Calu3 (cell line): ENCODE measurements at regions not wholly inside any gene's neighbourhood (a gene's known extent, or its start where the extent isn't known, plus 50 kb on each side); places are given as distances from the start of the nearest gene placed in this dataset.

Source experiments
- BruUV-seq: library from RNA; stranded (reverse); fragments of 400-500 nt; replicated peaks from 2 replicates; lab custom pipeline; 2021; lab: Mats Ljungman, UMichigan
- CTCF ChIA-PET: fragments of 300-600 bp; sonication (Branson Sonifier 250); formaldehyde crosslinking; loops from one replicate; lab custom pipeline; 2022; ENCODE audit warnings: antibody characterized with exemption; lab: Charles Lee
- DNase-seq: peaks from one replicate; pipeline ENCODE4 v3.0.0; 2022
- H3K27ac Mint-ChIP-seq: one replicate; pipeline ENCODE4 v1.8.0; 2022; ENCODE audit warnings: mixed read lengths; ENCODE audit not compliant: unreplicated experiment
- H3K27me3 Mint-ChIP-seq: one replicate; pipeline ENCODE4 v1.8.0; 2022; ENCODE audit warnings: mixed read lengths; ENCODE audit not compliant: unreplicated experiment
- H3K36me3 Mint-ChIP-seq: one replicate; pipeline ENCODE4 v1.8.0; 2022; ENCODE audit warnings: mild to moderate bottlenecking, moderate library complexity, mixed read lengths; ENCODE audit not compliant: insufficient read depth, unreplicated experiment
- H3K4me1 Mint-ChIP-seq: one replicate; pipeline ENCODE4 v1.8.0; 2022; ENCODE audit warnings: mild to moderate bottlenecking, low read depth, mixed read lengths; ENCODE audit not compliant: unreplicated experiment
- H3K4me3 Mint-ChIP-seq: one replicate; pipeline ENCODE4 v1.8.0; 2022; ENCODE audit warnings: mild to moderate bottlenecking, low read depth, moderate library complexity, mixed read lengths; ENCODE audit not compliant: unreplicated experiment
- H3K9me3 Mint-ChIP-seq: one replicate; pipeline ENCODE4 v1.8.0; 2022; ENCODE audit warnings: low read depth, mixed read lengths; ENCODE audit not compliant: unreplicated experiment
- intact Hi-C: fragments of 100-400 bp; cut with micrococcal nuclease; formaldehyde crosslinking; loops from one replicate; pipeline ENCODE4 v1.10.0; 2022; ENCODE audit not compliant: unreplicated experiment
- TF ChIP-seq, protein P1 (sequence below): fragments of 200-600 bp; IDR thresholded peaks from one replicate; pipeline ENCODE4 v1.8.0; 2022; ENCODE audit warnings: antibody characterized with exemption; ENCODE audit not compliant: unreplicated experiment

DNA sequence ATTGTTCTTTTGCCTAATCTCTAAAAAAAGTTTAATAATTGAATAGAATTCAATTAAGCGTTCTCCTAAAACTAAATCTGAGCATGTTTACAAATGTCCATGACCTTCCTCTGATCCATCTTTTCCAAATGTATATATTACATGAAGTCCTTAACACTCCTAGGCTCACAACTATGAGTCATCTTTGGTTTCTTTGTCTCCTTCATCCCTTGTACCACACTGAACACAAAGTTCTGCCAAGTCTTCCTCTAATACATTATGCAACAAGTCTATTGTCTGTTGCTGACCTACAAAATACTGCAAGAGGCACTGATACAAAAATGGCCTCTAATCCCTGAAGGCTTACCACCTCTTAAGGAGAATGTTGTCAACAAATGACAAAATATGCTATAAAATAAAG, 550.2 kb downstream of the PYDC2 start:
- Mint-ChIP-seq H3K9me3 (peaks cover 4% of the 10 kb centered on the region), H3K27ac (no peak overlapping the region), H3K4me3 (no peak overlapping the region), H3K27me3 (no peaks in the 10 kb centered on the region), H3K4me1 (no peaks in the 10 kb centered on the region), H3K36me3 (no peaks in the 10 kb centered on the region)
- no peak for DNase-seq
- CTCF ChIA-PET = no interaction called here
- TF ChIP-seq, protein P1, sequence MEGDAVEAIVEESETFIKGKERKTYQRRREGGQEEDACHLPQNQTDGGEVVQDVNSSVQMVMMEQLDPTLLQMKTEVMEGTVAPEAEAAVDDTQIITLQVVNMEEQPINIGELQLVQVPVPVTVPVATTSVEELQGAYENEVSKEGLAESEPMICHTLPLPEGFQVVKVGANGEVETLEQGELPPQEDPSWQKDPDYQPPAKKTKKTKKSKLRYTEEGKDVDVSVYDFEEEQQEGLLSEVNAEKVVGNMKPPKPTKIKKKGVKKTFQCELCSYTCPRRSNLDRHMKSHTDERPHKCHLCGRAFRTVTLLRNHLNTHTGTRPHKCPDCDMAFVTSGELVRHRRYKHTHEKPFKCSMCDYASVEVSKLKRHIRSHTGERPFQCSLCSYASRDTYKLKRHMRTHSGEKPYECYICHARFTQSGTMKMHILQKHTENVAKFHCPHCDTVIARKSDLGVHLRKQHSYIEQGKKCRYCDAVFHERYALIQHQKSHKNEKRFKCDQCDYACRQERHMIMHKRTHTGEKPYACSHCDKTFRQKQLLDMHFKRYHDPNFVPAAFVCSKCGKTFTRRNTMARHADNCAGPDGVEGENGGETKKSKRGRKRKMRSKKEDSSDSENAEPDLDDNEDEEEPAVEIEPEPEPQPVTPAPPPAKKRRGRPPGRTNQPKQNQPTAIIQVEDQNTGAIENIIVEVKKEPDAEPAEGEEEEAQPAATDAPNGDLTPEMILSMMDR = no peak
- intact Hi-C loops = no loop called here
- BruUV-seq = no TSS peak

DNA sequence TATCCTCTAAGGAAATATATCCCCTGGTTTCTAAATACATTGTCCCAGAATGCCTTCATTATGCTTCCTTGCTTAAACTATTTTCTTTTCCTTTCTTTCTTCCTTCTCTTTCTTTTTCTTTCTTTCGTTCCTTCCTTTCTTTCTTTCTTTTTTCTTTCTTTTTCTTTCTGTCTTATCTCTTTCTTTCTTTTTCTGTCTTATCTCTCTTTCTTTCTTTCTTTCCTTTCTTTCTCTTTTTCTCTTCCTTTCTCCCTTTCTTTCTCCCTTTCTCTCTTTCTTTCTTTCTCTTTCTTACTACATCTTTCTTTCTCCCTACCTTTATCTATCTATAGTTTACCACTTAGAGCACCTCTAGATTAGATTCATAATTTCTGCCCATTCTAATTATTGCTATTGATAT, 552.1 kb downstream of the PYDC2 start:
- intact Hi-C loops = no loop called here
- Mint-ChIP-seq H3K27me3 (no peaks in the 10 kb centered on the region), H3K36me3 (no peaks in the 10 kb centered on the region), H3K4me1 (no peaks in the 10 kb centered on the region), H3K27ac (no peak overlapping the region), H3K9me3 (peaks cover 4% of the 10 kb centered on the region), H3K4me3 (no peak overlapping the region)
- no TSS peak for BruUV-seq
- TF ChIP-seq, protein P1 = no peak
- CTCF ChIA-PET = no interaction called here
- no peak for DNase-seq

DNA sequence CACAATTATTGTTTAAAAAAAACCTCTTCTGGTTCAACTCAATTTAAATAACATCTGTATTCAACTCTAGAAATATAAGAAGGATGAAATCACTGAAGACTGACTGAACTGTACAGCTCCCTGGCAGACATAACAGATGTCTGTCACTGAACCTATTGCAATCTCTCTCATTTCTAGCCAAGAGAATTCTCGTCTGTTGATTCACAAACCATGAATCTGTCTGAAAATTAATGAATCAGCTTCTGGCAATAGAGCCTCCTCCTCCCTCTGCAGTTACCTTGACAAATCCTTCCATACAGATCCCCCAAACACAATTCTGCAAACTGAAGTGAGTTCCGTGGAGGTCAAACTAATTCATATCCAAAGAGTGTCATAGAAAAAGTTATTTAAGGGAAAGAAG, 561.4 kb downstream of the PYDC2 start:
- Mint-ChIP-seq H3K27ac (no peak overlapping the region), H3K4me3 (no peak overlapping the region), H3K4me1 (no peaks in the 10 kb centered on the region), H3K27me3 (no peaks in the 10 kb centered on the region), H3K36me3 (no peaks in the 10 kb centered on the region), H3K9me3 (no peaks in the 10 kb centered on the region)
- CTCF ChIA-PET = interaction anchor here (0.6 to 0.7 kb wide), 2 partner anchors 55 to 873 kb away, joined by 4 to 5 read pairs; no protein-coding TSS in a partner anchor
- intact Hi-C loops = no loop called here
- no peak for DNase-seq
- TF ChIP-seq, protein P1 = no peak
- no TSS peak for BruUV-seq

DNA sequence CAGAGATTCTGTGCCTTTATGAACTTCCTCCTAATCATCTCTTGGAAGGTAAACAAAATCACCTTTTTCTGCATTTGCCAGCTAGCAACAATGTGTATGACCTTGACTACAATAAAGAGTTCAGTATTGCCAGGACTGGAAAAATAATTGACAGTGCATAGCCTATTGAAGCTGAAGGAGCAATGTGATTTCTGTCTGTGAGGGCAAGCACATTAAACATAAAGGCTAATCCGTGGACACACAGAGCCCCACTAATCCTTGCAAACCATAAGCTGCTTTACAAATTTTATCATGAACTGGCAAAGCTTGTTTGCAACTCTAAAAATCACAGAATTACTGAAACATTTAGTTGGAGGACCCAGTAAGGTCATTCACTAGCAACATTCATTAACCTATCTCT, 563.8 kb downstream of the PYDC2 start:
- H3K36me3 Mint-ChIP-seq = no peaks in the 10 kb centered on the region
- CTCF ChIA-PET = no interaction called here
- TF ChIP-seq, protein P1 = no peak
- BruUV-seq = no TSS peak
- H3K9me3 Mint-ChIP-seq = no peaks in the 10 kb centered on the region
- no peak for DNase-seq
- intact Hi-C loops = no loop called here
- H3K27me3 Mint-ChIP-seq = no peaks in the 10 kb centered on the region
- H3K27ac Mint-ChIP-seq = no peak overlapping the region
- no peaks in the 10 kb centered on the region for H3K4me1 Mint-ChIP-seq
- H3K4me3 Mint-ChIP-seq = no peak overlapping the region
